ENCODE measurements at regions not wholly inside any gene's neighbourhood (a gene's known extent, or its start where the extent isn't known, plus 50 kb on each side); places are given as distances from the start of the nearest gene placed in this dataset.

DNA sequence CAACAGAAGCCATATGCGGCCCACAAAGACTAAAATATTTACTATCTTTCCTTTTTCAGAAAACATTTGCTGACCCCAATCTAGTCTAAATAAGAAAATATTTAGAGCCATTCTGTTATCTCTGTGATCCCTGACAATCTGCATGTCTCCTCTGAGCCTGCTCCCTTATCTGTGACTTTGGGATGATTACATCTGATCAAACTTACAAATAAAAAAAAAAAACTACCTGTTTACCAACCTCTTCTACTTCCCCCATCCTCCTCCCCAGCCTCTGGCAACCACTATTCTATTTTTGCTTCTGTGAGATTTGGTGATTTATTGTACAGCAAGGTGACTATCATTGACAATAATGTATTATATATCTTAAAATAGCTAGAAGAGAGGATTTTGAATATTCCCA is 176.3 kb upstream of the CD180 start:
- H2AK5ac ChIP-seq (ENCODE audit: insufficient read length, low read length), result no peak overlapping the region
- H3K23me2 ChIP-seq (ENCODE audit: insufficient read length, low read depth, low read length, poor library complexity, severe bottlenecking), result no peaks in the 10 kb centered on the region
- no peak overlapping the region for H3K14ac ChIP-seq (ENCODE audit: insufficient read depth, low read length)
- H4K20me1 ChIP-seq (ENCODE audit: control insufficient read depth, insufficient read depth, insufficient read length), result no peaks in the 10 kb centered on the region
- Mint-ChIP-seq H3K9me3 (peaks cover 0 to 11% of the 10 kb centered on the region in 2 experiments; a peak in 2 of 5 replicates), H3K4me3 (no peak overlapping the region), H3K27ac (no peak overlapping the region), H3K36me3 (ENCODE audit: insufficient read depth in 1 of 3, low read depth in 3 of 3) (peaks cover 0 to 2% (median 0%) of the 10 kb centered on the region in 3 experiments; a peak in 1 of 7 replicates), H3K4me1 (no peaks in the 10 kb centered on the region), H3K27me3 (ENCODE audit: low read depth) (no peaks in the 10 kb centered on the region)
- H3K79me2 ChIP-seq (ENCODE audit: insufficient read depth, low read length), result no peaks in the 10 kb centered on the region
- H3K9me3 ChIP-seq (ENCODE audit: control insufficient read depth, low read depth, low read length), result no peaks in the 10 kb centered on the region
- no peak overlapping the region for H4K5ac ChIP-seq (ENCODE audit: insufficient read length, low read depth, low read length)
- no peak overlapping the region for H3T11ph ChIP-seq (ENCODE audit: low read length)
- no peak overlapping the region for H2AFZ ChIP-seq (ENCODE audit: low read length)
- H2BK5ac ChIP-seq (ENCODE audit: insufficient read length, low read length), result no peak overlapping the region
- H4K91ac ChIP-seq (ENCODE audit: insufficient read length, low read depth, low read length), result no peak overlapping the region
- H3K27ac ChIP-seq (ENCODE audit: insufficient read length, low read depth, low read length), result no peak overlapping the region
- no peak overlapping the region for H2BK15ac ChIP-seq (ENCODE audit: low read depth, low read length)
- no peaks in the 10 kb centered on the region for H3K27me3 ChIP-seq (ENCODE audit: insufficient read depth, low read length)
- H3K4me2 ChIP-seq (ENCODE audit: insufficient read depth, insufficient read length, low read length), result no peak overlapping the region
- no CpG with 5 or more reads among the region's 1 CpG for WGBS (ENCODE audit: extremely low coverage, insufficient read length, low lambda C conversion rate)
- TF ChIP-seq, protein P1, sequence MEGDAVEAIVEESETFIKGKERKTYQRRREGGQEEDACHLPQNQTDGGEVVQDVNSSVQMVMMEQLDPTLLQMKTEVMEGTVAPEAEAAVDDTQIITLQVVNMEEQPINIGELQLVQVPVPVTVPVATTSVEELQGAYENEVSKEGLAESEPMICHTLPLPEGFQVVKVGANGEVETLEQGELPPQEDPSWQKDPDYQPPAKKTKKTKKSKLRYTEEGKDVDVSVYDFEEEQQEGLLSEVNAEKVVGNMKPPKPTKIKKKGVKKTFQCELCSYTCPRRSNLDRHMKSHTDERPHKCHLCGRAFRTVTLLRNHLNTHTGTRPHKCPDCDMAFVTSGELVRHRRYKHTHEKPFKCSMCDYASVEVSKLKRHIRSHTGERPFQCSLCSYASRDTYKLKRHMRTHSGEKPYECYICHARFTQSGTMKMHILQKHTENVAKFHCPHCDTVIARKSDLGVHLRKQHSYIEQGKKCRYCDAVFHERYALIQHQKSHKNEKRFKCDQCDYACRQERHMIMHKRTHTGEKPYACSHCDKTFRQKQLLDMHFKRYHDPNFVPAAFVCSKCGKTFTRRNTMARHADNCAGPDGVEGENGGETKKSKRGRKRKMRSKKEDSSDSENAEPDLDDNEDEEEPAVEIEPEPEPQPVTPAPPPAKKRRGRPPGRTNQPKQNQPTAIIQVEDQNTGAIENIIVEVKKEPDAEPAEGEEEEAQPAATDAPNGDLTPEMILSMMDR (conservative IDR thresholded peaks at IDR 0.05), result no peak
- H4K8ac ChIP-seq (replicated peaks; ENCODE audit: insufficient read length, low read depth, low read length), result no peak overlapping the region
- H3K23ac ChIP-seq (ENCODE audit: insufficient read length, low read depth, low read length), result no peak overlapping the region
- H3K18ac ChIP-seq (ENCODE audit: insufficient read length, low read depth, low read length), result no peak overlapping the region
- H3K4ac ChIP-seq (ENCODE audit: low read depth, low read length), result no peak overlapping the region
- no peak overlapping the region for H3K9ac ChIP-seq (ENCODE audit: extremely low read depth, insufficient read length, low read length)
- no peaks in the 10 kb centered on the region for H3K4me1 ChIP-seq (ENCODE audit: insufficient read depth, low read length)
- H2BK120ac ChIP-seq (ENCODE audit: low read depth, low read length, poor library complexity, severe bottlenecking), result no peak overlapping the region
- DNase-seq, result no peak
- H2BK20ac ChIP-seq (ENCODE audit: low read depth, low read length, poor library complexity, severe bottlenecking), result no peak overlapping the region
- H2BK12ac ChIP-seq (ENCODE audit: insufficient read length, low read depth, low read length), result no peak overlapping the region
- H3K79me1 ChIP-seq (ENCODE audit: insufficient read depth, low read depth, low read length, poor library complexity, severe bottlenecking), result no peaks in the 10 kb centered on the region
- no peak overlapping the region for H3K56ac ChIP-seq (ENCODE audit: insufficient read length, low read depth, low read length)
